ENCODE measurements at regions not wholly inside any gene's neighbourhood (a gene's known extent, or its start where the extent isn't known, plus 50 kb on each side); places are given as distances from the start of the nearest gene placed in this dataset.

GRCh38 chr2:64773461-64774118 lies 119.9 kb upstream of the SERTAD2 start:
- TF ChIP-seq MAFK (IDR thresholded peaks at IDR 0.05; ENCODE audit: low read depth, low read length), result no peak
- TF ChIP-seq KDM1A (IDR thresholded peaks at IDR 0.05; ENCODE audit: borderline replicate concordance, low read length), result no peak
- no peak for TF ChIP-seq ZNF274 (IDR thresholded peaks at IDR 0.05; ENCODE audit: borderline replicate concordance, extremely low read depth, low read length)
- H3K9me3 ChIP-seq (ENCODE audit: insufficient read depth in 2 of 2, low read depth in 1 of 2, low read length in 1 of 2), result no peaks in the 10 kb centered on the region
- ChIA-PET CTCF (ENCODE audit: partially characterized antibody) (interaction anchor here (0.6 to 0.7 kb wide), 2 partner anchors 115 to 346 kb away, joined by 3 to 4 read pairs; no protein-coding TSS in a partner anchor), POLR2A (ENCODE audit: partially characterized antibody) (no interaction called here)
- no peak overlapping the region for H2BK20ac ChIP-seq (ENCODE audit: low read length)
- H2BK5ac ChIP-seq (ENCODE audit: low read depth, low read length), result no peak overlapping the region
- no peaks in the 10 kb centered on the region for H3K79me1 ChIP-seq (ENCODE audit: low read depth, low read length)
- H2BK12ac ChIP-seq (ENCODE audit: low read depth, low read length), result no peak overlapping the region
- no peaks in the 10 kb centered on the region for H3K23me2 ChIP-seq (ENCODE audit: low read depth, low read length)
- H3K56ac ChIP-seq (replicated peaks; ENCODE audit: insufficient read length, low read depth, low read length), result no peak overlapping the region
- no peak overlapping the region for H2AK5ac ChIP-seq (ENCODE audit: low read depth, low read length)
- H4K5ac ChIP-seq (ENCODE audit: insufficient read length, low read depth, low read length), result no peak overlapping the region
- H3K4me3 ChIP-seq (ENCODE audit: extremely low read depth in 1 of 4, insufficient read depth in 2 of 4, low read depth in 3 of 4, low read length in 4 of 4), result no peak overlapping the region
- H3K23ac ChIP-seq (ENCODE audit: insufficient read length), result no peak overlapping the region
- H4K20me1 ChIP-seq (replicated peaks in 1 of 2; ENCODE audit: control insufficient read depth in 1 of 2, insufficient read depth in 2 of 2, low read length in 2 of 2), result no peaks in the 10 kb centered on the region
- no peak overlapping the region for H4K8ac ChIP-seq (ENCODE audit: extremely low read depth, insufficient read depth, low read length)
- H2AFZ ChIP-seq (ENCODE audit: low read length), result no peak overlapping the region
- H4K91ac ChIP-seq (replicated peaks; ENCODE audit: insufficient read length, low read length), result no peak overlapping the region
- H3K4me1 ChIP-seq (replicated peaks in 1 of 4; ENCODE audit: control insufficient read depth in 3 of 4, insufficient read depth in 4 of 4, low read length in 3 of 4), result peaks cover 0 to 5% (median 3%) of the 10 kb centered on the region in 4 experiments; a peak in 3 of 7 replicates
- H3K27me3 ChIP-seq (replicated peaks in 1 of 4; ENCODE audit: control insufficient read depth in 3 of 4, extremely low read depth in 1 of 4, insufficient read depth in 3 of 4, low read length in 3 of 4), result peaks cover 0 to 8% (median 4%) of the 10 kb centered on the region in 4 experiments; a peak in 4 of 7 replicates
- H3K79me2 ChIP-seq (ENCODE audit: control insufficient read depth in 1 of 2, insufficient read depth in 2 of 2, low read length in 2 of 2), result no peaks in the 10 kb centered on the region
- no peak overlapping the region for H2BK15ac ChIP-seq (ENCODE audit: low read length)
- no peak overlapping the region for H3K18ac ChIP-seq (ENCODE audit: extremely low read depth, low read length)
- H3K4ac ChIP-seq (replicated peaks; ENCODE audit: insufficient read length, low read depth, low read length), result no peak overlapping the region
- H2BK120ac ChIP-seq (replicated peaks; ENCODE audit: low read depth, low read length), result no peak overlapping the region
- no peak overlapping the region for H3K27ac ChIP-seq (ENCODE audit: low read depth, low read length)
- H3K14ac ChIP-seq (ENCODE audit: insufficient read length), result no peak overlapping the region
- H3K4me2 ChIP-seq (ENCODE audit: insufficient read depth in 1 of 2, low read depth in 2 of 2, low read length in 2 of 2), result no peak overlapping the region
- no peaks in the 10 kb centered on the region for H3K36me3 ChIP-seq (ENCODE audit: control insufficient read depth in 2 of 4, insufficient read depth in 4 of 4, low read length in 3 of 4)
- DNase-seq (ENCODE audit: low read depth in 1 of 2, low spot score in 2 of 2), result no peak
- WGBS, 2 experiments (ENCODE audit: extremely low coverage in 1 of 2, insufficient coverage in 1 of 2, insufficient read length in 1 of 2, insufficient replicate concordance in 2 of 2, low coverage in 1 of 2, low lambda C conversion rate in 2 of 2, missing lambda C conversion rate in 1 of 2), result 84% methylated on average over 12 of the region's 12 CpGs; no CpG with 5 or more reads in 1 of the 2 experiments
- H3K9ac ChIP-seq (replicated peaks in 1 of 4; ENCODE audit: extremely low read depth in 1 of 4, low read depth in 3 of 4, low read length in 3 of 4), result 0 out of 7 replicates have a peak overlapping the region, but pooled peaks of 1 of the 4 experiments have one; percentile 10
- FAIRE-seq, result no peak

Measured in H1 (cell line).